ENCODE measurements at regions not wholly inside any gene's neighbourhood (a gene's known extent, or its start where the extent isn't known, plus 50 kb on each side); places are given as distances from the start of the nearest gene placed in this dataset.

- no peak for DNase-seq (ENCODE audit: low read depth)
These were observed 49.7 kb downstream of the GLI2 start for GRCh38 chr2:120785228-120785966.

DNA sequence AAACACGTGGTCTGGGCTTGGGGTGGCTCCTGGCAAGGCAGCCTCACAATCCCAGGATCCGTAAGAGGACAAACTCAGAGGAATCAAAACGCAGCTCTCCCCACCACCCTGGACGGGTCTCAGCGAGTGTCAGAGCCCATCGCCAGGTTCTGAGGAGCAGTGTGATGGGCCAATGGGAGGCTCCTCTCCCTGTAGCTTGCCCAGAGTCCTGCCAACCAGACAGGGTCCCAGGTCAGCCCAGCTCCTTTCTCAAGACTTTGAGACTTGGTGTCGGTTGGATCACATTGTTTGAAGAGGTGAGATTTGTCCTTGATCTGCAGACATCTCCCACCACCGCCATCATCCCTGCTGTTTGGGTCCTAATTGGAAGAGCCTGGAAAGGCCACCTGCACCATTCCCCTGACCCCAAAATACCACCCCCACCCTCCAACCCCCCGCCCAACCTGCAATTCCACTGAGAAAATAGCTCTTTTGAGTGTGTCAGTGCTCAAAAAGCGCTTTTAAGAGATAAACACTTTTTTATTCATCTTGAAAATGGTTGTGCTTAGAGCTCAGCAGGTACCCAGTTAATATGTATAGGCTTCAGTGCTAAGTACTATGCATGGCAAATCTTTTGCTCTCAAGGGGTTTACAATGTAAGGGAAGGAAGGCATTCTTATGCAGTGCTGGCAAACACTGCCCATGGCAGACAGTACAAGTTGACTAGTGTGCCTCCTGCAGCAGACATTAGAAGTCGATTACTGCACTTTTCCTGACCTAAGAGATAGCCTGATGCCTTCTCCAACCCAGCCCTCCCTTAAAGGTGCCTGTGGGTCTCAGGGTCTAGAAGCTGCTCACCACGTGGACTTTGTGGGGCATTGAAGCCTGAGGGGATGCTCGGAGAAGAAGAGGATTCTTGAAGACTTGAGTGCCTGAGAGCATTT, 50.6 kb downstream of the GLI2 start:
- no peak for DNase-seq (ENCODE audit: low read depth)

DNA sequence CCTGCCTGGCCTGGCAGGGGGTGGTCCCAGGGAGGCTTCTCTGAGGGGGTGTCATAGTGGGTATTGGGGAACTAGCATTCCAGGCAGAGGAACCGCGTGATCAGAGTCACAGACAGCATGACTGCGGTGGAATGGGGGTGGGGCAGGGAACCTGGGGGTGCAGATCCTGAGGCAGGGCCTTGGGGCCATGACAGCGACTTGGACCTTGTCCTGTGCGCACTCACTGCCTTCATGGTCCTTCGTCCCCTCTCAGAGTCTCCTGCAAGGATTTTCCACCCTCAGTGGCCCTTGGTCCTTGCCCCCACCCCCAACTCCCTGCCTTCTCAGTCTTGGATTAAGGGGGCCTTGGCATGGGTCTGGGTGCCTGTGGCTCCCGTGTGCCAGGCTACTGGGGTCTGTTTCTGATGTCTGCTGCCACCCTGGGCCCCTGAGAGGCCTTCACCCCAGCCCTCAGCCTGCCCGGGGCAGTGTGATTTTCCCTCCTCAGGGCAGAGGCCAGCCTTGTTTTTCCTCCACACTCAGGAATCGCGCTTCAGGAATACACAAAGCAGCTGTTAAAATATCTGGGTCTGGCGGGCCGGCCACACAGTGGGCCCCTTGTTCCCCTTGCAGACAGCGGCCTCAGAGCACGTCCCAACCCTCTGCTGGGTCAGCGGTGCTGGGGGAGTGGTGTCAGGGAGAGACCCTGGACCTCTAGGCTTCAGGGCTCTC, 51.6 kb downstream of the GLI2 start:
- DNase-seq (ENCODE audit: low read depth): no peak

DNA sequence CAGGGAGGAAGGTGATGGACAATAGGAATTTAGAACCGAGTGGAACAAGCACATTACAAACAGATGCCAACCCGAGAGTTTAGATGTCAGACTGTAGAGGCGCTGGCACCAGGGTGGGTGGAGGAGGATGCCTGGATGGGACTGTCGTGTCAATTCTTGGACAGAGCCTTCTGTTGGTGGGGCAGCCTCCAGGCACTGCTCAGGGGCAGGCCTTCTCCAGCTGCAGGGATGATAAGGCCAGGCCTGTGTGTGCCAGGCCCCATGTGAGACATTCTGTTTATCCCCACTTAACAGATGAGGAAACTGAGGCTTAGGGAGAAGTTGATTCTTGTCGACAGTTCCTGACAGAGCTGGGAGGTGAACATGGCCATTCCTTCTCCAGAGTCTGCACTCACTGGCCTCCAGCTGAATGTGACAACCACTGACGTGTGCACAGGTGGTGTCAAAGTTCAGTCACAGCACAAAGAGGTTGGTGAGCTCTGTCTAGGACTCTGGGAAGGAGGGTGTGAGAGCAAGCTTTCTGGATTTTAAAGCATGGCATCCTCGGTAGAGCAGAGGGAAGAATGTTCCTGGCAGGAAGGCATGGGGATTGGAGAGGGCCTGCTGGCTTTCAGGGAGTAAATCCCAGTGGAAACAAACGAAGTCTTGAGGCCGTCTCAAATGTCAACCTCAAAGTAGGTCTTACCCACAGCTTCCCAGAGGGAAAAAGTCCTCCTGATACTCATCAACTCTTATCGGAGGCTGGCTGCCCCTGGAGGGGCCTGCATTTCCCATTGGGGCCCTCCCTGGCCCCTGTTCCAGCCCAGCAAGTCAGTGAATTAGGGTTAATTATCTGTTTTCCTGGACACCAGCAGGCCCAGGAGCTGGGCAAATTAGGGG, 52.4 kb downstream of the GLI2 start:
- DNase-seq (ENCODE audit: low read depth): no peak

- no peak for DNase-seq (ENCODE audit: low read depth)
These were observed 55.7 kb downstream of the GLI2 start for GRCh38 chr2:120791243-120791961.

DNA sequence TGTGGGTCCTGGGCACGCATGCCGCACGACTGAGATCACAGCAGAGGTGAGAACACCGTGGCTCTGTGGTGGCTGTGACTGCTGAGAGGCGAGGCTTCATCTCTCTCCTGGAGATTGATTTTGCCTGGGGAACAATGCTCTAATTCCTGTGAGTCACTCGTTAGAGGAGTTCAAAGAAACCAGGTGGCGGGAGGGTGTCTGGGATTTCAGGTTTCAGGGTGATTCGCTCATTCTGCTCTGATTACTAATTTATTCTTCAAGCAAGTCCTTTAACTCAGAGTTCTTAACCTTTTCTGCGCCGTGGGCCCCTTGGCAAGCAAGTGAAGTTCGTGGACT, 56.3 kb downstream of the GLI2 start:
- no peak for DNase-seq (ENCODE audit: low read depth)

GRCh38 chr2:120793682-120794403, 58.2 kb downstream of the GLI2 start:
- DNase-seq (ENCODE audit: low read depth): no peak

GRCh38 chr2:120794716-120795115, 59.0 kb downstream of the GLI2 start:
- DNase-seq (ENCODE audit: low read depth): no peak

DNA sequence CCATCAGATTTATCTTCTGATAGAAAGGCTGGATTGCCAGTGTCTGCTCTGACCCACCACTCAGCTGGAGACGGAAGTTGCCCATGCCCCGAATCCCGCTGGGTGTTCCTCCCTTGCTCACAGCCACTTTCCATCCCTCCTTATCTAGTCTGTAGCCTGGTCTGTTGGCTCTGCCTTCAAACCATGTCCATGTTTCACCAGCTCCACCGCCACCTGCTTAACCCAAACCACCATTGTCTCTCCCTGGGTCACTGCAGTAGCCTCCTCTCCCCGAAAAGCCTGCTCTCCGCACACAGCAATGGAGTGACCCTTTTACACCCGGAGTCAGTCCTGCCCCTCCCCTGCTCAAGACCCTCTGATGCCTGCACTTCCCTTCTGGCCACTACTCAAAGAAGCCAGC, 60.4 kb downstream of the GLI2 start:
- DNase-seq (ENCODE audit: low read depth): no peak

- DNase-seq (ENCODE audit: low read depth): no peak
These were observed 62.0 kb downstream of the GLI2 start for GRCh38 chr2:120797421-120798221.

GRCh38 chr2:120798567-120799247, 63.0 kb downstream of the GLI2 start:
- no peak for DNase-seq (ENCODE audit: low read depth)

GRCh38 chr2:120802158-120802557, 66.5 kb downstream of the GLI2 start:
- no peak for DNase-seq (ENCODE audit: low read depth)

DNA sequence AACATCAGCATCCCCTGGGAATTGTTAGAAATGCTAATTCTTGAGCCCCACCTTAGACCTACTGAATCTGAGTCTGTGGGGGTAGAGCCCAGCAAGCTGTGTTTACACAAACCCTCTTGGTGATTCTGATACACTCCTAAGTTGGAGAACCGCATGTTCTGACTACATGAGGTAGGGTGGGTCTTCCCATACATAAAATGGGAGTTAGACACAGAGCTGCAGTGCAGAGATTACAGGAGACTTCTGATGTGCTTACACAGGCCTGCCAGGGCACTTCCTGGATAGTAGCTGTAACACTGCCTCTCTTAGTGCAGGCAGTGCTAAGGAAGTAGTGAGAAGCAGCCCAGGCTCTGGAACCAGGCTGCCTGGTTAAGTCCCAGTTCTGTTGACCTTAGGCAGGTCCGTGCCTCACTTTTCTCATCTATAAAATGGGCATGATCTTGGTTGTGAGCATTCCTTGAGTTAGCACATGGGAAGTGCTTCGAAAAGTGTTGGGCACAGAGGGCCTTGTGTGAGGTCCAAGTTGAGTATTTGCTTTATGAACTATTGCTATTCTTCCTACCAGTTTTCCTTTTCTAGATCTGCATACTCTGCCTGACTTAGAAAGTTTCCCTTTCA, 67.3 kb downstream of the GLI2 start:
- DNase-seq (ENCODE audit: low read depth): no peak

GRCh38 chr2:120803764-120804335, 68.2 kb downstream of the GLI2 start:
- DNase-seq (ENCODE audit: low read depth): no peak

DNA sequence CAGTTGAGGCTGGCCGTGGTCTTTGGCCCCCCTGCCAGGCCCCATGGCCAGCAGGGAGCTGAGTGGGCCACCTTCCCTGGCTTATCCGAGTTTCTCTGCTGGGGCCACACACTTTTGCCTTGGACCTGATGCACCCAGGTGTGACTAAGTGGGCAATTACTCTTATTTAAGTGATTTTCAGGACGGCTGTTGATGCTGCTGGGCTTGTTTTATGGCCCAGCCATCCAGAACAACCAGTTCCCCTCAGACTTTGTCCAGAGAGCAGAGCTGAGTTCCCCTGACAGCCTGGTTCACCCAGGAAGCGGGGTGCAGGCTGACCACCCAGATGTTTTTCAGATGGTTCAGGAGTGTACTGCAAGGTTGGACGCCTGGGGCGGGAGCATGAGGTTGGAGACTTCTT, 68.8 kb downstream of the GLI2 start:
- no peak for DNase-seq (ENCODE audit: low read depth)

- DNase-seq (ENCODE audit: low read depth): no peak
These were observed 69.3 kb downstream of the GLI2 start for GRCh38 chr2:120805011-120805410.

GRCh38 chr2:120805602-120806001, 69.9 kb downstream of the GLI2 start:
- DNase-seq (ENCODE audit: low read depth): no peak

DNA sequence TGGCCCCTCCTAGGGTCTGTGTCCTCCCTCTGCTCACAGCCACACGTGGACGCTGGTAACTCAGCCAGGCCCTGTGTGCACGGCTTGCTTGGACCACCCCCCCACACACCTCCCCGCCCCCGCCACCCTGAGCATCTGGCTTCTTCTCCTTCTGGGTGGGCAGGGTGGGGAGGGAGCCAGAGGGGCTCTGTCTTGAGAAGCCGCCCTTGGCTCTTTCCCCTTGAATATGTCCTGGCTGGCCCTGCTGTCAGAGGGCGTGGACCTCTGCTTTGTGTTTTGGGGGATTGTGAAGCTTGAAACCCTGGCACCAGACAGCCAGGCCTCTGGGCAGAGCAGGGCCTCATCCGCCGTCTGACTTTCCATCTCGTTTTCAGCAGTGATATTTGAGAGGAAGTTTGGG, 72.1 kb downstream of the GLI2 start:
- no peak for DNase-seq (ENCODE audit: low read depth)

All from HS-5 (cell line).